ENCODE measurements at regions not wholly inside any gene's neighbourhood (a gene's known extent, or its start where the extent isn't known, plus 50 kb on each side); places are given as distances from the start of the nearest gene placed in this dataset.

DNA sequence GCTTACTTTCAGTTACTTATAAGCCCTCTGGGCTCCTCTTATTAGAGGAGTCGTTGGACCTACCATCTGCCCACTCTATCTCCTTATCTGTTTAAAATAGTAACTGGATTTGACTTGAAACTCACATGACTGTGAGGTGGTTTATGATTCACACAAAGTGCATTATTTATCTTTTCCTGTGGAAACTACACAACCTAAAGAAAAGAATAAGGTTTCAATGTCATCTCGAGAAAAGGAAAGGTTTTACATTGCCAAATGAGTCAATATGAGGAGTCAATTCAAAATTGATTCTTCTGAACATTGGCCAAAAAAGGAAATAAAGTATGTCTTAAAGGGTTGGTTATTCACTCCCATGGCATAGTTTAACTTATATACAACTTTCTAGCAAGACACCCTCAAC, 225.0 kb upstream of the G2E3 start:
- TF ChIP-seq EZH2phosphoT487 (IDR thresholded peaks at IDR 0.05) (no peak), EZH2 (IDR thresholded peaks at IDR 0.05) (no peak)
- TF ChIP-seq, protein P1, sequence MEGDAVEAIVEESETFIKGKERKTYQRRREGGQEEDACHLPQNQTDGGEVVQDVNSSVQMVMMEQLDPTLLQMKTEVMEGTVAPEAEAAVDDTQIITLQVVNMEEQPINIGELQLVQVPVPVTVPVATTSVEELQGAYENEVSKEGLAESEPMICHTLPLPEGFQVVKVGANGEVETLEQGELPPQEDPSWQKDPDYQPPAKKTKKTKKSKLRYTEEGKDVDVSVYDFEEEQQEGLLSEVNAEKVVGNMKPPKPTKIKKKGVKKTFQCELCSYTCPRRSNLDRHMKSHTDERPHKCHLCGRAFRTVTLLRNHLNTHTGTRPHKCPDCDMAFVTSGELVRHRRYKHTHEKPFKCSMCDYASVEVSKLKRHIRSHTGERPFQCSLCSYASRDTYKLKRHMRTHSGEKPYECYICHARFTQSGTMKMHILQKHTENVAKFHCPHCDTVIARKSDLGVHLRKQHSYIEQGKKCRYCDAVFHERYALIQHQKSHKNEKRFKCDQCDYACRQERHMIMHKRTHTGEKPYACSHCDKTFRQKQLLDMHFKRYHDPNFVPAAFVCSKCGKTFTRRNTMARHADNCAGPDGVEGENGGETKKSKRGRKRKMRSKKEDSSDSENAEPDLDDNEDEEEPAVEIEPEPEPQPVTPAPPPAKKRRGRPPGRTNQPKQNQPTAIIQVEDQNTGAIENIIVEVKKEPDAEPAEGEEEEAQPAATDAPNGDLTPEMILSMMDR (IDR thresholded peaks at IDR 0.05), result no peak

All from neural progenitor cell (in vitro differentiated cells).